Keratinocyte (primary cell): ENCODE measurements at regions not wholly inside any gene's neighbourhood (a gene's known extent, or its start where the extent isn't known, plus 50 kb on each side); places are given as distances from the start of the nearest gene placed in this dataset.

ENCODE experiments used
- DNase-seq: peaks from one replicate; pipeline ENCODE4 v3.0.0-alpha.2; 2011; ENCODE audit warnings: low read depth, missing footprints, low spot score
- FAIRE-seq: peaks from 2 replicates; lab custom pipeline; 2011; peaks lifted over from hg19 to GRCh38; lab: Jason Lieb, UNC
- H2AFZ ChIP-seq: 2 replicates; pipeline ENCODE4 v1.6.0; 2012; ENCODE audit warnings: low read length, control low read depth, inconsistent platforms; ENCODE audit not compliant: control insufficient read depth
- H3K27ac ChIP-seq: 2 replicates; pipeline ENCODE4 v1.5.1; 2011; ENCODE audit warnings: low read length; ENCODE audit not compliant: control insufficient read depth, insufficient read depth
- H3K27me3 ChIP-seq: 3 replicates; pipeline ENCODE4 v1.6.0; 2011; ENCODE audit warnings: low read length; ENCODE audit not compliant: control insufficient read depth, insufficient read depth; ENCODE audit errors: extremely low read depth
- H3K36me3 ChIP-seq, 2 experiments: 2 replicates in 1 of 2; 3 replicates in 1 of 2; pipeline ENCODE4 v1.5.1; 2011; ENCODE audit warnings: low read length in 2 of 2, mild to moderate bottlenecking in 1 of 2; ENCODE audit not compliant: control insufficient read depth in 2 of 2, insufficient read depth in 2 of 2; ENCODE audit errors: extremely low read depth in 1 of 2
- H3K4me1 ChIP-seq: 3 replicates; pipeline ENCODE4 v1.5.1; 2011; ENCODE audit warnings: low read length; ENCODE audit not compliant: control insufficient read depth, insufficient read depth; ENCODE audit errors: extremely low read depth
- H3K4me2 ChIP-seq: 3 replicates; pipeline ENCODE4 v1.6.0; 2011; ENCODE audit warnings: low read depth, low read length; ENCODE audit not compliant: control insufficient read depth, insufficient read depth; ENCODE audit errors: extremely low read depth
- H3K4me3 ChIP-seq, 3 experiments: fragments of 200-600 bp in 1 of 3; sonication (generic) in 1 of 3; 2 replicates in 2 of 3; 3 replicates in 1 of 3; pipeline ENCODE4 v1.5.1; 2011 to 2016; ENCODE audit warnings: low read length in 3 of 3, mild to moderate bottlenecking in 3 of 3, control low read depth in 2 of 3, inconsistent platforms in 1 of 3, low read depth in 1 of 3, mixed read lengths in 1 of 3, mixed run types in 1 of 3, moderate library complexity in 1 of 3; ENCODE audit not compliant: control insufficient read depth in 2 of 3, insufficient read depth in 2 of 3; ENCODE audit errors: extremely low read depth in 1 of 3
- H3K79me2 ChIP-seq: 2 replicates; pipeline ENCODE4 v1.6.0; 2012; ENCODE audit warnings: low read length; ENCODE audit not compliant: control insufficient read depth, insufficient read depth
- H3K9ac ChIP-seq: 3 replicates; pipeline ENCODE4 v1.6.0; 2011; ENCODE audit warnings: low read length; ENCODE audit not compliant: control insufficient read depth, insufficient read depth; ENCODE audit errors: extremely low read depth
- H3K9me1 ChIP-seq: 3 replicates; pipeline ENCODE4 v1.6.0; 2011; ENCODE audit warnings: low read length; ENCODE audit not compliant: control insufficient read depth, insufficient read depth; ENCODE audit errors: extremely low read depth
- H3K9me3 ChIP-seq: 2 replicates; pipeline ENCODE4 v1.5.1; 2012; ENCODE audit warnings: low read depth, low read length; ENCODE audit not compliant: control insufficient read depth
- H4K20me1 ChIP-seq: 3 replicates; pipeline ENCODE4 v1.6.0; 2011; ENCODE audit warnings: low read length; ENCODE audit not compliant: control insufficient read depth, insufficient read depth; ENCODE audit errors: extremely low read depth
- CTCF ChIP-seq, 3 experiments: IDR thresholded peaks in 1 of 3; conservative IDR thresholded peaks in 1 of 3; optimal IDR thresholded peaks in 1 of 3; 2 replicates in 2 of 3; 3 replicates in 1 of 3; pipeline versions ENCODE3 to v1.5.1; 2011; ENCODE audit warnings: low read length in 3 of 3, mild to moderate bottlenecking in 3 of 3, moderate library complexity in 2 of 3, control low read depth in 1 of 3, inconsistent platforms in 1 of 3; ENCODE audit not compliant: insufficient read depth in 2 of 3; ENCODE audit errors: extremely low read depth in 1 of 3
- EZH2 ChIP-seq: IDR thresholded peaks from one replicate; pipeline ENCODE4 v1.6.1; 2012; ENCODE audit warnings: inconsistent platforms, mild to moderate bottlenecking, low read length, moderate library complexity
- dilution Hi-C: fragments of 300-500 bp; cut with MboI; formaldehyde crosslinking; loops from one replicate; pipeline ENCODE4 v1.7.0; 2020; ENCODE audit warnings: low sequenced_read_pairs; ENCODE audit not compliant: extremely low pct_ligation_motif_present

DNA sequence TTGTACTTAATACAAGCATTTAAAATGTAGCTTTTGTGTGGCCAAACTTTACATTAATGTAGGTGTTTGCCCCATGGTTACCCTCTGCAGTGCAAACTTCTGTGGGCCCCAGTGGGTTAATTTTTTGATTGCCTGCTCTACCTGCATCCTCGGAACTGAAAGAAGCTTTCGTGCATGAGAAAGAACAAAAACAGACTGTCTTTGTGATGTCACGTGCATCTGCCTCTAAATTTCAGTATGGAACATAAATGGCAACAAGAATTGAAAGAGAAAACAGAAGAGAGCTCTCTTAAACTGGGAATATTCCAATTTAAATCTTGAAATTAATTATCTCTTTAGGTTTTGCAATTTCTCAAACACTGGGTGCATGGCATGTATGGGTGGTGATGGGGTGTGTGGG is 182.4 kb upstream of the LCORL start:
- no peak for FAIRE-seq
- dilution Hi-C loops = no loop called here
- H3K9ac ChIP-seq = no peak overlapping the region

GRCh38 chr4:18202486-18202885 is 180.9 kb upstream of the LCORL start:
- dilution Hi-C loops = no loop called here
- TF ChIP-seq CTCF (optimal IDR thresholded peaks at IDR 0.05 in 1 of 3, IDR thresholded peaks at IDR 0.05 in 1 of 3, conservative IDR thresholded peaks at IDR 0.05 in 1 of 3; ENCODE audit: extremely low read depth in 1 of 3, insufficient read depth in 2 of 3, low read length in 3 of 3) = no peak
- TF ChIP-seq EZH2 = no peak

More for the DNA sequence above, 182.4 kb upstream of the LCORL start:
- no peaks in the 10 kb centered on the region for H3K9me1 ChIP-seq
- H2AFZ ChIP-seq = no peak overlapping the region
- H3K36me3 ChIP-seq = no peaks in the 10 kb centered on the region
- no peaks in the 10 kb centered on the region for H3K9me3 ChIP-seq
- H3K4me2 ChIP-seq = no peak overlapping the region
- no peak overlapping the region for H3K4me3 ChIP-seq
- H4K20me1 ChIP-seq = no peaks in the 10 kb centered on the region
- no peaks in the 10 kb centered on the region for H3K79me2 ChIP-seq
- TF ChIP-seq EZH2 (no peak), CTCF (optimal IDR thresholded peaks at IDR 0.05 in 1 of 3, IDR thresholded peaks at IDR 0.05 in 1 of 3, conservative IDR thresholded peaks at IDR 0.05 in 1 of 3; ENCODE audit: extremely low read depth in 1 of 3, insufficient read depth in 2 of 3, low read length in 3 of 3) (no peak)
- no peak overlapping the region for H3K27ac ChIP-seq
- no peaks in the 10 kb centered on the region for H3K4me1 ChIP-seq
- no peak for DNase-seq
- H3K27me3 ChIP-seq = no peaks in the 10 kb centered on the region

More at GRCh38 chr4:18202486-18202885, 180.9 kb upstream of the LCORL start:
- FAIRE-seq = no peak
- Histone ChIP-seq H3K4me1 (no peaks in the 10 kb centered on the region), H3K27me3 (no peaks in the 10 kb centered on the region), H3K9ac (no peak overlapping the region), H3K9me1 (no peaks in the 10 kb centered on the region), H3K4me3 (no peak overlapping the region), H3K9me3 (no peaks in the 10 kb centered on the region), H3K79me2 (no peaks in the 10 kb centered on the region), H3K4me2 (no peak overlapping the region), H3K36me3 (no peaks in the 10 kb centered on the region), H4K20me1 (no peaks in the 10 kb centered on the region), H3K27ac (no peak overlapping the region), H2AFZ (no peak overlapping the region)
- no peak for DNase-seq
